Adrenal gland (tissue), 5 donors: ENCODE measurements at regions not wholly inside any gene's neighbourhood (a gene's known extent, or its start where the extent isn't known, plus 50 kb on each side); places are given as distances from the start of the nearest gene placed in this dataset.

Experiments used
- CTCF ChIP-seq, 6 experiments: fragments of 450-650 bp in 4 of 6; fragments of 200-600 bp in 2 of 6; sonication (generic) in 1 of 6; IDR thresholded peaks; 1 replicate in 5 of 6; 2 replicates in 1 of 6; pipeline versions ENCODE4 v1.5.1 to v1.8.0; 2016 to 2021; ENCODE audit warnings: antibody characterized with exemption in 6 of 6, mild to moderate bottlenecking in 2 of 6, moderate library complexity in 1 of 6
- POLR2A ChIP-seq, 2 donors: fragments of 450-650 bp; IDR thresholded peaks; one replicate each; pipeline ENCODE4 v1.6.1; 2017; ENCODE audit warnings: antibody characterized with exemption in 2 of 2, mild to moderate bottlenecking in 2 of 2, moderate library complexity in 1 of 2
- donor health status: DM: no; HTN: no; CAD: no.

GRCh38 chr13:97165502-97166425 lies 56.4 kb upstream of the MBNL2 start:
- TF ChIP-seq CTCF (IDR thresholded peaks at IDR 0.05) = peak in 1 of 6 experiments; percentile 6
- no peak for TF ChIP-seq POLR2A (IDR thresholded peaks at IDR 0.05)
